GM12891 (cell line): ENCODE measurements at regions not wholly inside any gene's neighbourhood (a gene's known extent, or its start where the extent isn't known, plus 50 kb on each side); places are given as distances from the start of the nearest gene placed in this dataset.

Source experiments
- PAX5 ChIP-seq: IDR thresholded peaks from 2 replicates; pipeline ENCODE4 v1.6.1; 2011; ENCODE audit warnings: low read length, moderate library complexity, mild to moderate bottlenecking; ENCODE audit not compliant: insufficient read depth, severe bottlenecking
- POLR2A ChIP-seq: IDR thresholded peaks from 2 replicates; pipeline ENCODE4 v1.6.1; 2011; ENCODE audit warnings: low read depth, low read length, control low read depth
- POLR2AphosphoS5 ChIP-seq: IDR thresholded peaks from 2 replicates; pipeline ENCODE4 v1.6.1; 2011; ENCODE audit warnings: low read depth, low read length, control low read depth
- POU2F2 ChIP-seq: IDR thresholded peaks from 2 replicates; pipeline ENCODE4 v1.6.1; 2011; ENCODE audit warnings: low read depth, mild to moderate bottlenecking, control low read depth, low read length, moderate library complexity
- TAF1 ChIP-seq: IDR thresholded peaks from 2 replicates; pipeline ENCODE4 v1.6.1; 2011; ENCODE audit warnings: low read depth, low read length, control low read depth

DNA sequence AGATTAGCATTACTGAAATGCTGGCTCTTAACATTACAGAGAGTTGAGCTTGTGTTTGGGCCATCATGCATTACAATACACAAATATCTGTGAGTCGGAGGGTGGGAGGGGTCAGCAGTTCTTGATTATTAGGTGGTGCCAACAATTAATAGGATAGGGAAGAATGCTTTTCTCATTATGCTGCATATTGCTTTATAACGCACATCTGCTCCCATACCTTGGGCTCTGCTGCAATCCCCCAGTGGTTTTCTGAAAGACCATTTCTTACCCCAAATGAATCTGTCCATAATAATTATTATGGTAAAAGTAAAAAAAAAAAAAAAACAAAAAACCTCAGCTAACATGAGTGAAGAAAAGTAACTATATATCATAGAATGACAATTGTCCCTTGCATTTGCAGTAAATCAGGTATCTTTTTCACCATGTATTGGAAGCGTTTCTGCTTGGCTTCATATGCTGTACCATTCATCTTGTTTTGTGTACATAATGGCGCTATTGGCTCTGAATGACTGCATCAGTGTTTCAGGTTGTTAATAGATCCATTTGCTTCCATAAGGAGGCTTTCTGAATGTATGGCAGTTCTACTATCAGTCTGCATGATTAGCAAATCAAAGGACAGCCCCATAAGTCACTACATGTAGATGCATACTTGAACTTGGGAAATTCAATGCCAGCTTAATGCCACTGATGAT is 75.9 kb downstream of the CAVIN4 start:
- TF ChIP-seq POLR2AphosphoS5 (no peak), POLR2A (no peak), TAF1 (no peak), PAX5 (no peak), POU2F2 (no peak)
